ENCODE measurements at regions not wholly inside any gene's neighbourhood (a gene's known extent, or its start where the extent isn't known, plus 50 kb on each side); places are given as distances from the start of the nearest gene placed in this dataset.

GRCh38 chr7:45971171-45971570 is 50.1 kb upstream of the IGFBP3 start:
- TF ChIP-seq CTCF (IDR thresholded peaks at IDR 0.05) (no peak), POLR2A (IDR thresholded peaks at IDR 0.05) (no peak), POLR2AphosphoS5 (IDR thresholded peaks at IDR 0.05; ENCODE audit: insufficient read depth in 1 of 2, low read depth in 1 of 2) (no peak)
- Histone ChIP-seq H3K4me1 (no peaks in the 10 kb centered on the region), H3K27me3 (no peaks in the 10 kb centered on the region), H3K4me3 (no peak overlapping the region), H3K27ac (no peak overlapping the region), H3K9me3 (no peaks in the 10 kb centered on the region), H3K36me3 (no peaks in the 10 kb centered on the region)
- DNase-seq (ENCODE audit: extremely low spot score in 2 of 2), result no peak
- intact Hi-C loops (cut with DNase I), result no loop called here
